PC-3 (cell line): ENCODE measurements at regions not wholly inside any gene's neighbourhood (a gene's known extent, or its start where the extent isn't known, plus 50 kb on each side); places are given as distances from the start of the nearest gene placed in this dataset.

Source experiments
- ATAC-seq: fragments of 200-7000 bp; cut with Tn5 transposase; 2 replicates; pipeline ENCODE4 v1.9.1; 2020; ENCODE audit warnings: mild to moderate bottlenecking, moderate library complexity
- BruUV-seq: library from RNA; stranded (reverse); fragments of 400-500 nt; replicated peaks from 2 replicates; lab custom pipeline; 2021; lab: Mats Ljungman, UMichigan
- CTCF ChIA-PET: fragments of 300-600 bp; sonication (Branson Sonifier 250); formaldehyde crosslinking; loops from one replicate; lab custom pipeline; 2022; ENCODE audit warnings: antibody characterized with exemption; lab: Charles Lee
- POLR2A ChIA-PET: fragments of 300-600 bp; sonication (Branson Sonifier 250); formaldehyde crosslinking; loops from one replicate; lab custom pipeline; 2022; ENCODE audit warnings: antibody characterized with exemption; ENCODE audit not compliant: unreplicated experiment; lab: Charles Lee
- DNase-seq: peaks from one replicate; pipeline ENCODE4 v3.0.0-alpha.2; 2015
- H2AFZ ChIP-seq: fragments of 300-600 bp; sonication (generic); 2 replicates; pipeline ENCODE4 v1.6.0; 2016; ENCODE audit warnings: antibody characterized with exemption, low read length
- H3F3A ChIP-seq: fragments of 300-600 bp; sonication (generic); one replicate; pipeline ENCODE4 v1.6.0; 2017; ENCODE audit warnings: antibody characterized with exemption, low read length, control low read depth, mild to moderate bottlenecking; ENCODE audit not compliant: unreplicated experiment
- H3K27ac ChIP-seq: fragments of 300-600 bp; sonication (generic); 2 replicates; pipeline ENCODE4 v1.5.1; 2016; ENCODE audit warnings: mild to moderate bottlenecking, low read length
- H3K27me3 ChIP-seq: fragments of 300-600 bp; sonication (generic); 2 replicates; pipeline ENCODE4 v1.6.1; 2016; ENCODE audit warnings: low read length, mixed read lengths
- H3K36me3 ChIP-seq: fragments of 300-600 bp; sonication (generic); 2 replicates; pipeline ENCODE4 v1.6.1; 2016; ENCODE audit warnings: low read depth, mixed run types, low read length, mixed read lengths
- H3K4me1 ChIP-seq: fragments of 300-600 bp; sonication (generic); 2 replicates; pipeline ENCODE4 v1.5.1; 2016; ENCODE audit warnings: low read length; ENCODE audit not compliant: insufficient read depth
- H3K4me2 ChIP-seq: fragments of 300-600 bp; sonication (generic); 2 replicates; pipeline ENCODE4 v1.6.0; 2016; ENCODE audit warnings: low read length
- H3K4me3 ChIP-seq: fragments of 300-600 bp; sonication (generic); 2 replicates; pipeline ENCODE4 v1.5.1; 2016; ENCODE audit warnings: mild to moderate bottlenecking, low read length, mixed read lengths
- H3K79me2 ChIP-seq: fragments of 300-600 bp; sonication (generic); 2 replicates; pipeline ENCODE4 v1.6.1; 2017; ENCODE audit warnings: low read length, mixed read lengths
- H3K9ac ChIP-seq: fragments of 300-600 bp; sonication (generic); 2 replicates; pipeline ENCODE4 v1.6.0; 2016; ENCODE audit warnings: mild to moderate bottlenecking, low read length
- H3K9me2 ChIP-seq: fragments of 300-600 bp; sonication (generic); replicated peaks from 2 replicates; pipeline ENCODE4 v1.6.1; 2016; ENCODE audit warnings: mixed run types, low read length, mixed read lengths
- H3K9me3 ChIP-seq: fragments of 300-600 bp; sonication (generic); 2 replicates; pipeline ENCODE4 v1.6.1; 2016; ENCODE audit warnings: low read length, mixed read lengths
- H4K20me1 ChIP-seq: fragments of 300-600 bp; sonication (generic); 2 replicates; pipeline ENCODE4 v1.6.1; 2016; ENCODE audit warnings: low read length, mixed read lengths
- EZH2 ChIP-seq: fragments of 300-600 bp; sonication (generic); IDR thresholded peaks from one replicate; pipeline ENCODE4 v1.6.1; 2017; ENCODE audit warnings: antibody characterized with exemption, mild to moderate bottlenecking, low read length; ENCODE audit not compliant: unreplicated experiment
- EZH2phosphoT487 ChIP-seq: fragments of 300-600 bp; sonication (generic); IDR thresholded peaks from 2 replicates; pipeline ENCODE4 v1.6.1; 2018; ENCODE audit warnings: mild to moderate bottlenecking, antibody characterized with exemption, low read length, borderline replicate concordance
- intact Hi-C: fragments of 100-400 bp; cut with micrococcal nuclease; formaldehyde crosslinking; loops from 2 replicates; pipeline ENCODE4 v1.9.0; 2023
- TF ChIP-seq, protein P1 (sequence below): fragments of 300-600 bp; sonication (generic); conservative IDR thresholded peaks from 2 replicates; pipeline ENCODE4 v1.5.1; 2017; ENCODE audit warnings: antibody characterized with exemption, low read depth, mild to moderate bottlenecking, low read length

DNA sequence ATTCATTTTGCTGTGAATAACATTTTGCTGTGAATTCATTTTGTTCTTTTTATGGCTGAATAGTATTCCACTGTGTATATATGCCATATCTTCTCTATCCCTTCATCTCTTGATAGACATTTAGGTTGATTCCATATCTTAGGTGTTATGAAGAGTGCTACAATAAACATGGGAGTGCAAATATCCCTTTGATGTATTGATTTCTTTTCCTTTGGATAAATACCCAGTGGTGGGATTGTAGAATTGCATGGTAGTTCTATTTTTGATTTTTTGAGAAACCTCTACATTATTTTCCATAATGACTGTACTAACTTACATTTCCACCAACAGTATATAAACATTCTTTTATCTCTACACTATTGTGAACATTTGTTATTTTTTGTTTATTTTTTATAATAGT lies 555.9 kb downstream of the PDHA2 start:
- Histone ChIP-seq H3K9me3 (no peaks in the 10 kb centered on the region), H4K20me1 (no peaks in the 10 kb centered on the region), H3K9ac (no peak overlapping the region), H3K4me2 (no peak overlapping the region), H3F3A (no peaks in the 10 kb centered on the region), H3K4me3 (no peak overlapping the region), H2AFZ (no peak overlapping the region), H3K27me3 (no peaks in the 10 kb centered on the region), H3K4me1 (no peaks in the 10 kb centered on the region), H3K79me2 (no peaks in the 10 kb centered on the region), H3K9me2 (no peaks in the 10 kb centered on the region), H3K36me3 (no peaks in the 10 kb centered on the region), H3K27ac (no peak overlapping the region)
- ChIA-PET POLR2A (no interaction called here), CTCF (no interaction called here)
- TF ChIP-seq EZH2phosphoT487 = no peak
- TF ChIP-seq, protein P1, sequence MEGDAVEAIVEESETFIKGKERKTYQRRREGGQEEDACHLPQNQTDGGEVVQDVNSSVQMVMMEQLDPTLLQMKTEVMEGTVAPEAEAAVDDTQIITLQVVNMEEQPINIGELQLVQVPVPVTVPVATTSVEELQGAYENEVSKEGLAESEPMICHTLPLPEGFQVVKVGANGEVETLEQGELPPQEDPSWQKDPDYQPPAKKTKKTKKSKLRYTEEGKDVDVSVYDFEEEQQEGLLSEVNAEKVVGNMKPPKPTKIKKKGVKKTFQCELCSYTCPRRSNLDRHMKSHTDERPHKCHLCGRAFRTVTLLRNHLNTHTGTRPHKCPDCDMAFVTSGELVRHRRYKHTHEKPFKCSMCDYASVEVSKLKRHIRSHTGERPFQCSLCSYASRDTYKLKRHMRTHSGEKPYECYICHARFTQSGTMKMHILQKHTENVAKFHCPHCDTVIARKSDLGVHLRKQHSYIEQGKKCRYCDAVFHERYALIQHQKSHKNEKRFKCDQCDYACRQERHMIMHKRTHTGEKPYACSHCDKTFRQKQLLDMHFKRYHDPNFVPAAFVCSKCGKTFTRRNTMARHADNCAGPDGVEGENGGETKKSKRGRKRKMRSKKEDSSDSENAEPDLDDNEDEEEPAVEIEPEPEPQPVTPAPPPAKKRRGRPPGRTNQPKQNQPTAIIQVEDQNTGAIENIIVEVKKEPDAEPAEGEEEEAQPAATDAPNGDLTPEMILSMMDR = no peak
- no peak for DNase-seq
- no peak for ATAC-seq
- BruUV-seq = no TSS peak
- intact Hi-C loops = no loop called here

DNA sequence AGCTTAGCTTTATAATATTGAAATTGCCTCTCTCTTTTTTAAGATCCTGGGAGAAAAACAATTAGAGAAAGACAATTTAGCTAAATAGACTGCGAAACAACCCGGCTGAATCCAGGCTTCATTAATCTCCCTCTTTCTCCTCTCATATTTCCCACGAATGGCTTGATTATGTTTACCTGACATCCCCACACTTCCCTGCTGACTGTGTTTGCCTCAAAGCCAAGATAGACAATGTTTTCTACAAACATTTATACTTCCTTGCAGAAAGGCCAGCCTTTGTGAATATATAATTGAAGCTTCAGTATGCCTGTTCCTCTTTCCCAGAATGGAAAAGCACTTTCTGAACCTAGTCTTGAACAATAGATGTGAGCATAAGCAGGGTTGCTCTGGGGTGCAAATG lies 566.8 kb downstream of the PDHA2 start:
- H3F3A ChIP-seq = no peaks in the 10 kb centered on the region
- no peak overlapping the region for H2AFZ ChIP-seq
- TF ChIP-seq EZH2phosphoT487 = no peak
- TF ChIP-seq, protein P1 = no peak
- TF ChIP-seq EZH2 = no peak
- intact Hi-C loops = no loop called here
- ATAC-seq = no peak
- H3K9me2 ChIP-seq = no peaks in the 10 kb centered on the region
- no peaks in the 10 kb centered on the region for H3K36me3 ChIP-seq
- no peak overlapping the region for H3K9ac ChIP-seq
- no peak overlapping the region for H3K4me2 ChIP-seq
- H3K27me3 ChIP-seq = no peaks in the 10 kb centered on the region
- POLR2A ChIA-PET = no interaction called here
- no peak for DNase-seq
- CTCF ChIA-PET = no interaction called here
- no TSS peak for BruUV-seq
- no peaks in the 10 kb centered on the region for H3K4me1 ChIP-seq
- no peaks in the 10 kb centered on the region for H3K9me3 ChIP-seq
- H3K27ac ChIP-seq = no peak overlapping the region
- no peaks in the 10 kb centered on the region for H3K79me2 ChIP-seq
- H4K20me1 ChIP-seq = no peaks in the 10 kb centered on the region
- no peak overlapping the region for H3K4me3 ChIP-seq

DNA sequence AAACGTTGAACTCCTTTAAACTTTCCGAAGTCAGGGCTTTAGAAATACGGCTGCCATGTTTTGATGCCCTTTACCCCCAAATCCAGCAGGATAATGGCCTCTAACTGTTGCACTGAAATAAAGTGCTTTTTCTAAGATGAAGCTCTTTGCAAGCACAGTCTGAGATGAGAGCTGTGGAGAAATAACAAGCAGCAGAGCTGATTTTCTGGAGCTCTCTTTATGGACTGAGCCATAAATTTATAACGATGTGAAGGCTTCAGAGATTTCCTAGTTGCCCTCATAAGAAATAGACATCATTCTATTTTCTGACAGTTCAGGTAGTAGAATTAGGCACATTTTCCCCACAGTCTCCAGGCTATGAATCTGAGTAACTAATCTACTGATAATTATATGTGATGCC lies 567.3 kb downstream of the PDHA2 start:
- H3K9ac ChIP-seq = no peak overlapping the region
- intact Hi-C loops = no loop called here
- no peak overlapping the region for H3K4me3 ChIP-seq
- no peaks in the 10 kb centered on the region for H3K79me2 ChIP-seq
- ChIA-PET POLR2A (no interaction called here), CTCF (no interaction called here)
- no peak for DNase-seq
- no TSS peak for BruUV-seq
- TF ChIP-seq EZH2phosphoT487 = no peak
- no peak for TF ChIP-seq EZH2
- TF ChIP-seq, protein P1 = no peak
- no peak overlapping the region for H3K27ac ChIP-seq
- H3K4me1 ChIP-seq = no peaks in the 10 kb centered on the region
- H3K36me3 ChIP-seq = no peaks in the 10 kb centered on the region
- H3K27me3 ChIP-seq = no peaks in the 10 kb centered on the region
- no peak overlapping the region for H2AFZ ChIP-seq
- H3F3A ChIP-seq = no peaks in the 10 kb centered on the region
- ATAC-seq = no peak
- no peaks in the 10 kb centered on the region for H3K9me3 ChIP-seq
- H3K9me2 ChIP-seq = no peaks in the 10 kb centered on the region
- H3K4me2 ChIP-seq = no peak overlapping the region
- no peaks in the 10 kb centered on the region for H4K20me1 ChIP-seq
